Embryonic facial prominence (tissue), 1 donor: ENCODE measurements at regions not wholly inside any gene's neighbourhood (a gene's known extent, or its start where the extent isn't known, plus 50 kb on each side); places are given as distances from the start of the nearest gene placed in this dataset.
"Not testable (repeated sequence)": the region's sequence is repeated elsewhere in the genome, so short reads cannot be mapped to it uniquely, and the experiment has no call there.

Experiments used
- DNase-seq: peaks from one replicate; pipeline ENCODE4 v3.0.0-alpha.2; 2016; ENCODE audit errors: extremely low spot score

- DNase-seq: no peak
These were observed 311.8 kb downstream of the PLPP3 start for GRCh38 chr1:56267611-56268010.

GRCh38 chr1:56266359-56266758, 313.0 kb downstream of the PLPP3 start:
- no peak for DNase-seq

GRCh38 chr1:56265216-56265615, 314.1 kb downstream of the PLPP3 start:
- no peak for DNase-seq

GRCh38 chr1:56263908-56264307, 315.5 kb downstream of the PLPP3 start:
- no peak for DNase-seq

- no peak for DNase-seq
These were observed 321.0 kb downstream of the PLPP3 start for GRCh38 chr1:56258371-56258770.

- no peak for DNase-seq
These were observed 321.6 kb downstream of the PLPP3 start for GRCh38 chr1:56257726-56258125.

GRCh38 chr1:56256153-56257000, 323.0 kb downstream of the PLPP3 start:
- DNase-seq: no peak

GRCh38 chr1:56255516-56256152, 323.7 kb downstream of the PLPP3 start:
- no peak for DNase-seq

- DNase-seq: no peak
These were observed 325.2 kb downstream of the PLPP3 start for GRCh38 chr1:56254130-56254529.

GRCh38 chr1:56250809-56251208, 328.6 kb downstream of the PLPP3 start:
- DNase-seq: no peak

- no peak for DNase-seq
These were observed 330.1 kb downstream of the PLPP3 start for GRCh38 chr1:56249234-56249633.

- no peak for DNase-seq
These were observed 331.2 kb downstream of the PLPP3 start for GRCh38 chr1:56248138-56248537.

- DNase-seq: not testable (repeated sequence)
These were observed 332.6 kb downstream of the PLPP3 start for GRCh38 chr1:56246726-56247125.

- DNase-seq: no peak
These were observed 339.0 kb downstream of the PLPP3 start for GRCh38 chr1:56240400-56240799.

- DNase-seq: no peak
These were observed 341.8 kb downstream of the PLPP3 start for GRCh38 chr1:56237491-56238064.

GRCh38 chr1:56236688-56237087, 342.7 kb downstream of the PLPP3 start:
- DNase-seq: no peak

GRCh38 chr1:56235909-56236510, 343.4 kb downstream of the PLPP3 start:
- no peak for DNase-seq

- no peak for DNase-seq
These were observed 350.2 kb downstream of the PLPP3 start for GRCh38 chr1:56229186-56229585.

GRCh38 chr1:56227886-56228285, 351.5 kb downstream of the PLPP3 start:
- DNase-seq: no peak

- DNase-seq: no peak
These were observed 352.0 kb downstream of the PLPP3 start for GRCh38 chr1:56227401-56227800.

- no peak for DNase-seq
These were observed 353.2 kb downstream of the PLPP3 start for GRCh38 chr1:56225964-56226815.

GRCh38 chr1:56223968-56224367, 355.4 kb downstream of the PLPP3 start:
- DNase-seq: no peak
